ENCODE measurements at regions not wholly inside any gene's neighbourhood (a gene's known extent, or its start where the extent isn't known, plus 50 kb on each side); places are given as distances from the start of the nearest gene placed in this dataset.

DNA sequence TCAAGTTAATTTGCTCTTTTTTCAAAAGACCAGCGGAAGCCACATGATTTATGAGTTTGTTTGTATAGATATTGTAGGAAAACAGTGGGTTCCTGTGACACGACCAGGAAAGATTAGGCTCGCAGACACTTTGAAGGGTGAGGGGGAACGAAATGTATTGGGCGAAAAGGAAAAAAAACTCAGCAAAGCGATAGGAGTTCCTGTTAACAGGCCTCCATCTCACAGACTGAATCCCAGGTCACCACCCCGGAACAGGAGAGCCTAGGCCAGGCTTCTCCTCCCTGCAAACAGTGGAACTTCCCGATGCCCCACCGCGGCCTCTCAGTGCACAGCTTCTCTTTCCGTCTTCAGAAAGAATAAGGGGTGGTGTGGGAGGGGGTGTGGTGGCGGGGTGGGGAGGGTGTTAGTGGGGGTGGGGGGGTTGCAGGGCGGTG lies 181.8 kb upstream of the GPRIN3 start:
- H3K36me3 Mint-ChIP-seq = peaks cover 2% of the 10 kb centered on the region
- H3K4me1 Mint-ChIP-seq = peaks cover 6% of the 10 kb centered on the region
- TF ChIP-seq, protein P1, sequence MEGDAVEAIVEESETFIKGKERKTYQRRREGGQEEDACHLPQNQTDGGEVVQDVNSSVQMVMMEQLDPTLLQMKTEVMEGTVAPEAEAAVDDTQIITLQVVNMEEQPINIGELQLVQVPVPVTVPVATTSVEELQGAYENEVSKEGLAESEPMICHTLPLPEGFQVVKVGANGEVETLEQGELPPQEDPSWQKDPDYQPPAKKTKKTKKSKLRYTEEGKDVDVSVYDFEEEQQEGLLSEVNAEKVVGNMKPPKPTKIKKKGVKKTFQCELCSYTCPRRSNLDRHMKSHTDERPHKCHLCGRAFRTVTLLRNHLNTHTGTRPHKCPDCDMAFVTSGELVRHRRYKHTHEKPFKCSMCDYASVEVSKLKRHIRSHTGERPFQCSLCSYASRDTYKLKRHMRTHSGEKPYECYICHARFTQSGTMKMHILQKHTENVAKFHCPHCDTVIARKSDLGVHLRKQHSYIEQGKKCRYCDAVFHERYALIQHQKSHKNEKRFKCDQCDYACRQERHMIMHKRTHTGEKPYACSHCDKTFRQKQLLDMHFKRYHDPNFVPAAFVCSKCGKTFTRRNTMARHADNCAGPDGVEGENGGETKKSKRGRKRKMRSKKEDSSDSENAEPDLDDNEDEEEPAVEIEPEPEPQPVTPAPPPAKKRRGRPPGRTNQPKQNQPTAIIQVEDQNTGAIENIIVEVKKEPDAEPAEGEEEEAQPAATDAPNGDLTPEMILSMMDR (IDR thresholded peaks at IDR 0.05; ENCODE audit: unreplicated experiment) = no peak
- no peak overlapping the region for H3K27ac Mint-ChIP-seq
- no peaks in the 10 kb centered on the region for H3K27me3 Mint-ChIP-seq (ENCODE audit: low read depth)
- no peak for DNase-seq (ENCODE audit: low spot score in 2 of 2, unreplicated experiment in 2 of 2)
- H3K4me3 Mint-ChIP-seq = no peak overlapping the region
- H3K9me3 Mint-ChIP-seq = no peaks in the 10 kb centered on the region

DNA sequence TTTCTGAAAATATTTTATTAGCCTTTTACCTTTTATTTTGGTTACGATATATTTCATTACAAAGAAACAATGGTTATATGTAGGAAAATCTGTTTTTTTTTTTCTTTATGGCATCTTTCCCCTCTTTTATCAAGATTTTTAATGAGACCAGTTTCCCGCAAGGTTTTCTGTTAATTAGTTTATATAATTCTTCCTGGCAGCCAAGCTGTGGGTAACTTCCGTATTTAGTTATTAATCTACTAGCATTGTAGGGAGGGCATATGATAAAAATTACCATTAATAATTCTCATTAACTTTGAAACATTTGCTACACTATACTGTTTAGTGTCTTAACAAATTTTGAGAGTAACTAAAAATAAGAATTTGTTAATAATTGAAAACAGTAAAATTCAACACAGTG lies 181.1 kb upstream of the GPRIN3 start:
- no peaks in the 10 kb centered on the region for H3K27me3 Mint-ChIP-seq (ENCODE audit: low read depth)
- H3K4me1 Mint-ChIP-seq = peaks cover 6% of the 10 kb centered on the region
- peaks cover 2% of the 10 kb centered on the region for H3K36me3 Mint-ChIP-seq
- no peak overlapping the region for H3K4me3 Mint-ChIP-seq
- TF ChIP-seq, protein P1 (IDR thresholded peaks at IDR 0.05; ENCODE audit: unreplicated experiment) = no peak
- H3K27ac Mint-ChIP-seq = no peak overlapping the region
- no peaks in the 10 kb centered on the region for H3K9me3 Mint-ChIP-seq
- DNase-seq (ENCODE audit: low spot score in 2 of 2, unreplicated experiment in 2 of 2) = no peak

- H3K27ac Mint-ChIP-seq = no peak overlapping the region
- no peak for DNase-seq (ENCODE audit: low spot score in 2 of 2, unreplicated experiment in 2 of 2)
- TF ChIP-seq, protein P1 (IDR thresholded peaks at IDR 0.05; ENCODE audit: unreplicated experiment) = no peak
- H3K36me3 Mint-ChIP-seq = peaks cover 2% of the 10 kb centered on the region
- H3K4me3 Mint-ChIP-seq = no peak overlapping the region
- no peaks in the 10 kb centered on the region for H3K9me3 Mint-ChIP-seq
- peaks cover 2% of the 10 kb centered on the region for H3K4me1 Mint-ChIP-seq
- no peaks in the 10 kb centered on the region for H3K27me3 Mint-ChIP-seq (ENCODE audit: low read depth)
These were observed 179.1 kb upstream of the GPRIN3 start for GRCh38 chr4:89486673-89487072.

DNA sequence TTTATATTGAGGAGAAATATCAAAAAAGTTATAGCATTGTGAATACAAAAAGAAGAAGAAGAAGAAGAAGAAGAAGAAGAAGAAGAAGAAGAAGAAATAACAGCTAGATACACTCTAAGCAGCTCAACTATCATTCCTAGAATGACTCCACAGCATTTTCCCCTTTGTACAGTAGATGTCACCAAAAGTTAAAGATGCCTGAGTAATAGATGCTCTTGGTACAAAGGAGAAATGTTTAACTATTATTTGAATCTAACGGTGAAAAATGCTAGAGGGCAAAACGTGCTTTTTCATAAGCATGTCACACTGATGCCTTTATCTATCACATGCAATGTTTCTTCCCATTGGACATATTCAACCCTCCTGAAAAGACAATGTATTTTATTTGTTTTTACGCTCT lies 178.4 kb upstream of the GPRIN3 start:
- Mint-ChIP-seq H3K4me3 (no peak overlapping the region), H3K9me3 (peaks cover 1% of the 10 kb centered on the region), H3K36me3 (peaks cover 2% of the 10 kb centered on the region), H3K27ac (no peak overlapping the region), H3K27me3 (ENCODE audit: low read depth) (no peaks in the 10 kb centered on the region), H3K4me1 (no peaks in the 10 kb centered on the region)
- DNase-seq (ENCODE audit: low spot score in 2 of 2, unreplicated experiment in 2 of 2) = no peak
- TF ChIP-seq, protein P1 (IDR thresholded peaks at IDR 0.05; ENCODE audit: unreplicated experiment) = no peak

DNA sequence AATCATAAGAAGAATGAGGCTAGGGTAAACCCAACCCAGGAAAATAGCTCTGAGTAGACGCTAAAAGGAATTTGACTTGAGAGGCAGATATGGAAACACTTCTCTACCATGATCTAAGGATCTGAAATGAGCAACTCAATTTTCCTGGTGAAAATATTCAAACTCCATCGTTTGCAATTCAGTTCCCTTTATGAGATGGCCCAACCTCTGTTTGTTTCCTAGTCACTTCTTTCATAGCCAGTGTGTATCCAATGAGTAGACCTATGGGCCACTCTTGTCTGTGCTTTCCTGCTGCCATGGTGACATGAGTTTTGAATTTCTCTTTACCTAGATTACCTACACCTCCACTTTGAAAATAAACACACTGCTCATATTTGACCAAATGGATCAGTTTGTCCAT lies 176.2 kb upstream of the GPRIN3 start:
- Mint-ChIP-seq H3K4me1 (no peaks in the 10 kb centered on the region), H3K4me3 (no peak overlapping the region), H3K27me3 (ENCODE audit: low read depth) (no peaks in the 10 kb centered on the region), H3K9me3 (peaks cover 20% of the 10 kb centered on the region), H3K27ac (no peak overlapping the region), H3K36me3 (no peaks in the 10 kb centered on the region)
- TF ChIP-seq, protein P1 (IDR thresholded peaks at IDR 0.05; ENCODE audit: unreplicated experiment) = no peak
- no peak for DNase-seq (ENCODE audit: low spot score in 2 of 2, unreplicated experiment in 2 of 2)

Data from mesothelial cell of epicardium (in vitro differentiated cells).